ENCODE measurements at regions not wholly inside any gene's neighbourhood (a gene's known extent, or its start where the extent isn't known, plus 50 kb on each side); places are given as distances from the start of the nearest gene placed in this dataset.

- TF ChIP-seq CTCF (conservative IDR thresholded peaks at IDR 0.05; ENCODE audit: low read depth in 2 of 2) = no peak
- no peak for TF ChIP-seq POLR2AphosphoS5 (IDR thresholded peaks at IDR 0.05; ENCODE audit: low read depth)
- no peak for TF ChIP-seq EZH2 (IDR thresholded peaks at IDR 0.05; ENCODE audit: low read depth, unreplicated experiment)
Measured at GRCh38 chr9:3746296-3747275, 220.8 kb upstream of the RFX3 start.
